ENCODE measurements at regions not wholly inside any gene's neighbourhood (a gene's known extent, or its start where the extent isn't known, plus 50 kb on each side); places are given as distances from the start of the nearest gene placed in this dataset.

GRCh38 chr16:87060034-87060986 is 256.9 kb downstream of the C16orf95 start:
- DNase-seq: no peak

- no peak for DNase-seq
These were observed 255.8 kb downstream of the C16orf95 start for GRCh38 chr16:87061243-87061920.

DNA sequence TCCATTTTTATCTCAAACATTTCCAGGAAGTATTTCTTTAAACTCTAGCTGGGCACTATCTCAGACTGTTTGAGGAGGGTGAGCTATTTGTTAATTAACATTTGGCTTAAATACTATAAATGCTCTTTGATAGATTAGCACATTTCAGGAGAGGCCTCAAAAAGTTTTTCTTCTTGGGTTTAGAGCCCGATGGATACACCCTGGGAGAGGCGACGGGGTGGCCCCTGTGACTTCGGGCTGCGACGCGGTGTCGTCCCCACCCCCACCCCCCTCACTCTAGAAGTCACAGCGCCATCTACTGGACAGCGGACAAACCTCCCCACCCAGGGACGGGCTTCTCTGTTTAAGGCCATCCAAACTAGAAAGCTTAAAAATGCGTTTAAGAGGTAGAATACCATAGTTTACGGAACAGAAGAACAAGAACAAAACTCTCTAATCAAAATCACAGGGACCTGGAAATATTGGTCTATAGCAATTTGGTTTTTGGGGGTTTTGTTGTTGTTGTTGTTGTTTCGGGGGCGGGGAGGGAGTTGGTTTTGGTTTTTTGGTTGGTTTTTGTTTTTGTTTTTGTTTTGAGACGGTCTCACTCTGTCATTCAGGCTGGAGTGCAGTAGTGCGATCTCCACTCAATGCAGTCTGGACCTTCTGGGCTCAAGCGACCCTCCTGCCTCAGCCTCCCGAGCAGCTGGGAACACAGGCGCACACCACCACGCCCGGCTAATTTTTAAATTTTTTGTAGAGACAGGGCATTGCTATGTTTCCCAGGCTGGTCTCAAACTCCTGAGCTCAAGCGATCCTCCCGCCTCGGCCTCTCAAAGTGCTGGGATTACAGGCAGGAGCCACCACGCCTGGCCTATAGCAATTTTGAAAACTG is 254.4 kb downstream of the C16orf95 start:
- DNase-seq: no peak

GRCh38 chr16:87063543-87063942 is 253.6 kb downstream of the C16orf95 start:
- DNase-seq: no peak

- DNase-seq: no peak
These were observed 252.3 kb downstream of the C16orf95 start for GRCh38 chr16:87064731-87065445.

DNA sequence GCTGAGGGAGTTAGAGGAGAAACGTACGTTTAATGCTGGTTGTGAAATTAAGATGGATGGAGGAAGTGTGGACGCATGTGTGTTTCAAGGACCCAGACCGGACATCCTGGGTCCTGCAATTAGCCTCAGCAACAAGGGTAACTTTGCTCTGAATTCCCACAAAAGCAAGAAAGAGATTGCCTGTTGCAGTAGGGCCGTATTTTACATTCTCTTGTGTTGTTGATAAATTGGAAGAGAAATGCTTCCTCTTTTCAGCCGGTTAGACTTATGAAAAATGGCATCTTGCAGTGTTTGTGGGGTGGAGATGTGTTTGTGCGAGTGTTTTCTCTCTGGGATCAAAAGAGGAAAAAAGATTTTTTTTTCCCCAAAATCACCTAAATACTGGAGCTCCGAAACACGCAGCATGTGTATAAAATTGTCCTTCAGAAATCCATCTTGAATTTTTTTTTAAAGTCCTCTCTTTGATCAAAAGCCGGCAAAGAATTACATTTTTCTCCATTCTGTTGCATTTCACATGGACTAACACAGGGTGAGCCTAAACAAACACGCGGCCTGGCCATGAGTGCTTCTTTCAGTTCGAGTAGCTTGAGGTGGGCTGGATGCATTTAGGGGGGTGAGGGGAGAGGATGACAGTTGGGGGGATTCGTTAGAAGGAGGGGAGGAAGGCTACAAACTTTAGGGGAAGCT is 251.6 kb downstream of the C16orf95 start:
- DNase-seq: no peak

DNA sequence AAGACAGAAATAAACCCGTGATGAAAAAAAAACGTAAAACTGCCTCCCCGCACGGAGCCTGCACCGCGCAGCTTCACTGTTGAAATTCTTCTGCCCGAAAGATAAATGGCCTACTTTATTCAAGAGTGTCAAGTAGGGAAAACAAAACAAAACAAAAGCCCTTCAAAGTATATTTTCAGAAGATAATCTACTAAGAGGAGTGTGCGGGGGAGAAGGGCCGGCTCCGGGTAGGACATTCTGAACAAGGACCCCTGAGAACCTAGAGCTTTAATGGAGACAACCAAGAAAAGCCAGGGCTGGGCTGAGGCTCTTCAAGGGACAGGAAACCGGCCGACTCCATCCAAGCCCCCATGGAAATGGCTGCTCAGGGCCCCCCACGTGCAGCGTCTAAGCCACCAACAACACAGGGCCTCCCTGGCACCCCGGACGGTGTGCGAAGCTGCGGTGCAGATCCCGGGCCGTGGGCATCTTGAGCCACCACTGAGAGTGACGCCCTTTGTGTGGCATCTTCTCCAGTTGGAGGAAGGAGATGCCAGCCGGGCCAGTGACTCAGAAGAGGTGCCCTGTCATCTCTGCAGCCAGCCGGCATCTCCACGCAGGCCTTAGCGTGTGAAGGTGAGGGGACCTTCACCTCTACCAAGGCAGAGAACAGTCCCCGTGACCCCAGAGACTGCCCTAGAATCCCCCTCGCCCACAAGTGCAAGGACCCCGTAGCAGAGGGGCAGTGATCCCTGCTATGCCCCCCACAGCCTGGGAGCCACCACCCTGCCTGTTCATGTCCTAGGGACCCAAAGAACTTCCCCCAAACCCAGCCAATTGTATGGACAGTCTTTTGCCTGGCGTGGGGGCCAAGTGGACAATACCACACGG is 250.8 kb downstream of the C16orf95 start:
- DNase-seq: no peak

DNA sequence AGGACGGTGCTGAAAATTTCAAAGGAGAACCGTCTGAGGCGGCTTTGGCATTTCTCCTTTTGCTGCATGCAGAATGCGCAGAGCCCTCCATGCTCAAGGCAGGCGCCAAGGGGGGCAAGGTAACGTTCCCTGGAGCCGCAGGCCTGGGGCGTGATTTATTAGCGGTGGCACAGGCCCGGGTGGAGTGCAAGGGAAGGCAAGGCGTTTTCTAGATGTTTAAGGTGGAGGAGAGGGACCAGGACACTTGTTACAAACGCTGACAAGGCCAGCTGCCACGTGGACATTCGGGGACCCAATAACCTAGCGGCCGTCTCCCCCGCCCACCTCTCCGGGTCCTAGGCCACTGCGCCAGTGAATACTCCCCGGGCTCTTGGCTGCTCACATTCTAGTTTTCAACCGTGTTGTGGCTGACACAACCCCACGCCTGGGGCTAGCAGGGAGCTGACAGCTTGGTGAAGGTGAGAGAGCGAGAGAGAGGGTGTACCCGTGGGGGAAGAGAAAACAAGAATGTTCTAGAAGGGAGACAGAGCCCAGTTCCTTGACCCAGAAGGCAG is 250.1 kb downstream of the C16orf95 start:
- no peak for DNase-seq

DNA sequence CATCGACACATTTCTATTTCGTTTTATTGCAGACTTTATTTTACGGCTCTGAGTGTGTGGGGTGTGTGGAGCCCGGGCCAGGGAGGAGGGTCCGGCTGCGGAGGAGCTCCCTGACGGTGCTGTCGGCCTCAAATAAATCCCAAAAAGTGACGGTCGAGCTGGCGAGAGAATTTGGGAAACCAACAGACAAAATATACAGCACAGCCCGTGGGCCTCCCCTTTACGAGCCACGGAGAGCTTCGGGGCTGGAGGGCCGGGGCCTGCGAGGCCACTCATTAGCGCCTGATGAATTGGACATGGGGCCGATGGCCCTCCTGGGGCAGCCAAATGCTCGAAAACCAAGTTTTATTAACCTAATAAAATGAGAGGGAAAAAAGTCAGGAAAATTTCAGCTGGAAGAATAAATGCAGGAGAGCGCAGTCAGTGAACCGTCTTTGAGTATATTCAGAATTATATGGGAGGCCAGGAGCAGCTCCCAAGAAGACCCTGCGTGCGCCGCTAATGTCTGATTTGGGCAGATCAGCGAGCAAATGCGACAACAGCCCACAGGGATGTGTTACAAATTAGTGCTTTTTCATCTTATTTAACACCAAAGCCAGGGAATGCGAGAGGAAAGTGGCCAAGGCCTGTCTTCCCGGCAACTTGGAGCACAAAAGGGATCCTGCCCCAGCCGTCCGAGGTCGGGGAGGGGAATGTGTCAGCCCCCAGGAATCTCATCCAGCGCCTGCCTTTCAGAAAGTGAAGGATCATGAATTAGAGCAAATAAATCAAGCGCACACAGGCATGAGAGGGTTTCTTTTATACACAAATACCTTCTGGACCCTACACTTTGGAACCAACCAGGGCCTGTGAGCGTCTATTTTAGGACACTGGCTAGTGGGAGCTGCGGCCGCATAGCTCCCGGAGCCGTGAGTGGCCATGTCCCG is 249.1 kb downstream of the C16orf95 start:
- DNase-seq: no peak

- DNase-seq: no peak
These were observed 248.4 kb downstream of the C16orf95 start for GRCh38 chr16:87068762-87069150.

GRCh38 chr16:87070657-87071056 is 246.5 kb downstream of the C16orf95 start:
- no peak for DNase-seq

GRCh38 chr16:87072101-87072500 is 245.1 kb downstream of the C16orf95 start:
- DNase-seq: no peak

DNA sequence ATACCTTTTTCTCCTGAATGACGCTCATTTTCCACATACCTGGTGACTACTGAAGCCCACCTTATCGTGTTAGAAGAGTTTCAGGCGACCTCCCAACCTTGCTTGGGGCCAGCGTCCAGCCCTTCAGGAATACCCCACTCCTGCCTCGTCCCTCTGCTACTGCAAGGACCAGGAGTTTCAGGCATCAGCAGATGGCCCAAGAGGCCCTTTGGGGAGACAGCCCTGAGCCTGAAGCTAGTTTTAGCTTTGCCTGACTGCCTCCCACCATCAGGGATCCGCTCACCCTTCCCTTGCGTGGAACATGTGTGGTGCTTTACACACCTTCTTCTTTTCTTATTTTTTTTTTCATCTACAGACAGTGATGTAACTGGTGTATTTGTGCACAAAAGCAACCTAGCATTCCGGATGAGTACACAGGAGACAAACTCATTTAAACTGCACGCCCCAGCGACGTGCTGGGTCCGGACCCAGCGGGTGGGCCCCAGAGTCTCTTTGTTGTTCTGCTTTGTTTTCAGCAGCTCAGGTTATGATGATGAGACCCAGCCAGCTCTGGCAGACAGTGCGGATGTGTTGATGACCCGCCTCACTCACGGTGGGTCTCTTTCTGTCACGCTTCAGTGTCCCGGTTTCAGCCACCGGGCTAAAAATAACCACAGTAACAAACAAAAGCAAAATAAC is 242.4 kb downstream of the C16orf95 start:
- no peak for DNase-seq

DNA sequence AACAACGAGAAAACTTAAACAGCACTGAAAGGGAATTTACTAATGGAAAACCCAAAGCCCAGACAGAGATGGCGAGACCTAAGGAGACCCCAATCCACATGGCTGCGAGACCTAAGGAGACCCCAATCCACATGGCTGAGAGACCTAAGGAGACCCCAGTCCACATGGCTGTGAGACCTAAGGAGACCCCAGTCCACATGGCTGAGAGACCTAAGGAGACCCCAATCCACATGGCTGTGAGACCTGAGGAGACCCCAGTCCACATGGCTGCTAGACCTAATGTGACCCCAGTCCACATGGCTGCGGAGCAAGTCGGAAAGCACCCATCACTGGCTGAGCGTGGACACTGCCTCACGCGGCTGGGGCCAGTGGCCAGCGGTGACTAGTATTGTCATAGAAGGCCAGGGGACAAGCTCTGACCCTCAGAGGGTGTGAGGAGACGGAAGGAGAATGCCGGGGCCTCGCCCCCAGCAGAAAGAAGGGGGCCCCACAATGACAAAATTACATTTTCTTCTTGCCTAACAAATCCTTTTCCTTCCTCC is 241.8 kb downstream of the C16orf95 start:
- DNase-seq: no peak

GRCh38 chr16:87076331-87076949 is 240.8 kb downstream of the C16orf95 start:
- no peak for DNase-seq

GRCh38 chr16:87076950-87077749 is 240.0 kb downstream of the C16orf95 start:
- no peak for DNase-seq

DNA sequence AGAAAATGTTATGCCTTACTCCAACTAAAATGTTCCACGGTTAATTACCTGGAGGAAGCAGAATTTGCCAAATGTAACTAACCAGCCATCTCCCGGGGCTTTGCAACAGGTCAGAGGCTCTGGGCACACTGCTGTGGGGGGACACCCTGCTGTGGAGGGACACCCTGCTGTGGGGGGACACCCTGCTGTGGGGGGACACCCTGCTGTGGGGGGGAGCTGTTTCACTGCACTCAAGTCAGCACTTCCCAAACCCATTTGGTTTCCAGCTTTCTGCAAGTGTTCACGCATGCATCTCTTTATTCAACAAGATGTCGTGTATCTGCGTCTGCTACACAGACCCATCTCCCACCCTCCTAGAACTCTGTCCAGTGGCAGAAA is 239.5 kb downstream of the C16orf95 start:
- no peak for DNase-seq

Data from stimulated activated naive CD4-positive, alpha-beta T cell treated with Interleukin-2 at 50 U/mL for 16 hours (primary cell).